BJ (cell line): ENCODE measurements at regions not wholly inside any gene's neighbourhood (a gene's known extent, or its start where the extent isn't known, plus 50 kb on each side); places are given as distances from the start of the nearest gene placed in this dataset.

Source experiments
- CTCF ChIA-PET: fragments of 350-600 bp; formaldehyde crosslinking; extraction: SDS; loops from one replicate; lab custom pipeline; 2021; ENCODE audit warnings: antibody characterized with exemption, inconsistent platforms; lab: Yijun Ruan, JAX
- POLR2A ChIA-PET: fragments of 300-600 bp; sonication (Branson Sonifier 250); formaldehyde crosslinking; extraction: SDS; loops from one replicate; lab custom pipeline; 2021; ENCODE audit warnings: antibody characterized with exemption; lab: Charles Lee
- DNase-seq: peaks from one replicate; pipeline ENCODE4 v3.0.0-alpha.2; 2011; ENCODE audit warnings: low read depth
- H3K27me3 ChIP-seq: 2 replicates; pipeline ENCODE4 v1.6.0; 2011; ENCODE audit warnings: low read length; ENCODE audit not compliant: control insufficient read depth, insufficient read depth
- H3K36me3 ChIP-seq: 2 replicates; pipeline ENCODE4 v1.5.1; 2011; ENCODE audit warnings: low read length; ENCODE audit not compliant: control insufficient read depth, insufficient read depth
- H3K4me3 ChIP-seq: 2 replicates; pipeline ENCODE4 v1.5.1; 2011; ENCODE audit warnings: low read depth, mild to moderate bottlenecking, control low read depth, low read length
- CTCF ChIP-seq: IDR thresholded peaks from 2 replicates; pipeline ENCODE4 v1.5.1; 2011; ENCODE audit warnings: low read depth, mild to moderate bottlenecking, control low read depth, inconsistent platforms, low read length, moderate library complexity; ENCODE audit not compliant: insufficient read depth

- DNase-seq: no peak
- TF ChIP-seq CTCF: no peak
- H3K27me3 ChIP-seq: no peaks in the 10 kb centered on the region
- CTCF ChIA-PET: interaction anchor here (0.6 kb wide), 1 partner anchor 264 kb away, joined by 3 read pairs; no protein-coding TSS in a partner anchor
- no peak overlapping the region for H3K4me3 ChIP-seq
- POLR2A ChIA-PET: interaction anchor here (0.5 kb wide), 1 partner anchor 1147 kb away, joined by 3 read pairs; no protein-coding TSS in a partner anchor
- H3K36me3 ChIP-seq: no peaks in the 10 kb centered on the region
These were observed 115.8 kb upstream of the SLIT3 start for GRCh38 chr5:169416583-169417196.

GRCh38 chr5:169415948-169416347 is 115.0 kb upstream of the SLIT3 start:
- Histone ChIP-seq H3K4me3 (no peak overlapping the region), H3K27me3 (no peaks in the 10 kb centered on the region), H3K36me3 (no peaks in the 10 kb centered on the region)
- POLR2A ChIA-PET: interaction anchor here (0.8 kb wide), 1 partner anchor 20 kb away, joined by 4 read pairs; no protein-coding TSS in a partner anchor
- CTCF ChIA-PET: no interaction called here
- TF ChIP-seq CTCF: no peak
- DNase-seq: no peak

GRCh38 chr5:169415371-169415770 is 114.4 kb upstream of the SLIT3 start:
- CTCF ChIA-PET: no interaction called here
- Histone ChIP-seq H3K36me3 (no peaks in the 10 kb centered on the region), H3K27me3 (no peaks in the 10 kb centered on the region), H3K4me3 (no peak overlapping the region)
- DNase-seq: no peak
- TF ChIP-seq CTCF: no peak
- POLR2A ChIA-PET: interaction anchor here (0.8 kb wide), 1 partner anchor 20 kb away, joined by 4 read pairs; no protein-coding TSS in a partner anchor

GRCh38 chr5:169413416-169413815 is 112.5 kb upstream of the SLIT3 start:
- ChIA-PET CTCF (no interaction called here), POLR2A (no interaction called here)
- H3K4me3 ChIP-seq: no peak overlapping the region
- no peaks in the 10 kb centered on the region for H3K36me3 ChIP-seq
- no peak for DNase-seq
- H3K27me3 ChIP-seq: no peaks in the 10 kb centered on the region
- TF ChIP-seq CTCF: no peak

GRCh38 chr5:169412831-169413230 is 111.9 kb upstream of the SLIT3 start:
- no peak overlapping the region for H3K4me3 ChIP-seq

More at GRCh38 chr5:169412831-169413230, 111.9 kb upstream of the SLIT3 start:
- CTCF ChIA-PET: interaction anchor here (1.4 kb wide), 1 partner anchor 111 kb away, joined by 3 read pairs; no protein-coding TSS in a partner anchor
- DNase-seq: no peak
- H3K36me3 ChIP-seq: no peaks in the 10 kb centered on the region
- POLR2A ChIA-PET: no interaction called here
- H3K27me3 ChIP-seq: no peaks in the 10 kb centered on the region
- TF ChIP-seq CTCF: no peak
